H9 (cell line): ENCODE measurements at regions not wholly inside any gene's neighbourhood (a gene's known extent, or its start where the extent isn't known, plus 50 kb on each side); places are given as distances from the start of the nearest gene placed in this dataset.

Experiments
- DNase-seq: peaks from one replicate; pipeline ENCODE4 v3.0.0-alpha.2; 2017
- H2AFZ ChIP-seq: one replicate; pipeline ENCODE4 v1.6.1; 2013; ENCODE audit warnings: mild to moderate bottlenecking, low read length, control low read depth, moderate library complexity
- H2AK5ac ChIP-seq: 2 replicates; pipeline ENCODE4 v1.6.1; 2013; ENCODE audit warnings: low read length, control low read depth, mixed read lengths; ENCODE audit not compliant: insufficient read length
- H2BK120ac ChIP-seq: one replicate; pipeline ENCODE4 v1.6.1; 2013; ENCODE audit warnings: low read depth, mild to moderate bottlenecking, low read length, control low read depth, inconsistent platforms; ENCODE audit not compliant: poor library complexity, severe bottlenecking
- H2BK12ac ChIP-seq: 2 replicates; pipeline ENCODE4 v1.6.1; 2013; ENCODE audit warnings: low read length, control low read depth, mixed read lengths, low read depth; ENCODE audit not compliant: insufficient read length
- H2BK15ac ChIP-seq: 2 replicates; pipeline ENCODE4 v1.6.1; 2013; ENCODE audit warnings: low read depth, low read length, control low read depth
- H2BK20ac ChIP-seq: one replicate; pipeline ENCODE4 v1.6.1; 2013; ENCODE audit warnings: low read depth, mild to moderate bottlenecking, low read length, control low read depth, inconsistent platforms; ENCODE audit not compliant: poor library complexity, severe bottlenecking
- H2BK5ac ChIP-seq: 2 replicates; pipeline ENCODE4 v1.6.1; 2013; ENCODE audit warnings: low read length, control low read depth, mixed read lengths; ENCODE audit not compliant: insufficient read length
- H3K14ac ChIP-seq: 2 replicates; pipeline ENCODE4 v1.6.1; 2013; ENCODE audit warnings: low read length, control low read depth; ENCODE audit not compliant: insufficient read depth
- H3K18ac ChIP-seq: 2 replicates; pipeline ENCODE4 v1.6.1; 2013; ENCODE audit warnings: low read depth, mild to moderate bottlenecking, mixed read lengths, low read length, control low read depth; ENCODE audit not compliant: insufficient read length
- H3K23ac ChIP-seq: 2 replicates; pipeline ENCODE4 v1.6.1; 2013; ENCODE audit warnings: low read length, control low read depth, mixed read lengths, low read depth; ENCODE audit not compliant: insufficient read length
- H3K23me2 ChIP-seq: 2 replicates; pipeline ENCODE4 v1.6.1; 2013; ENCODE audit warnings: low read depth, mild to moderate bottlenecking, mixed read lengths, low read length, control low read depth; ENCODE audit not compliant: insufficient read length, poor library complexity, severe bottlenecking
- H3K27ac ChIP-seq: 2 replicates; pipeline ENCODE4 v1.5.1; 2013; ENCODE audit warnings: low read length, control low read depth, mixed read lengths, low read depth; ENCODE audit not compliant: insufficient read length
- H3K27me3 ChIP-seq: 2 replicates; pipeline ENCODE4 v1.6.1; 2013; ENCODE audit warnings: low read length, control low read depth, inconsistent platforms; ENCODE audit not compliant: insufficient read depth
- H3K4ac ChIP-seq: 2 replicates; pipeline ENCODE4 v1.6.1; 2013; ENCODE audit warnings: low read depth, mild to moderate bottlenecking, control low read depth, inconsistent platforms, low read length, moderate library complexity
- H3K4me1 ChIP-seq: 2 replicates; pipeline ENCODE4 v1.6.1; 2013; ENCODE audit warnings: low read length, control low read depth, inconsistent platforms; ENCODE audit not compliant: insufficient read depth
- H3K4me2 ChIP-seq: 2 replicates; pipeline ENCODE4 v1.6.1; 2013; ENCODE audit warnings: low read length, control low read depth, mixed read lengths; ENCODE audit not compliant: insufficient read length, insufficient read depth
- H3K56ac ChIP-seq: 2 replicates; pipeline ENCODE4 v1.6.1; 2013; ENCODE audit warnings: low read depth, mild to moderate bottlenecking, mixed read lengths, low read length, control low read depth; ENCODE audit not compliant: insufficient read length
- H3K79me1 ChIP-seq: 2 replicates; pipeline ENCODE4 v1.6.1; 2013; ENCODE audit warnings: low read depth, mild to moderate bottlenecking, moderate library complexity, low read length, control low read depth, inconsistent platforms; ENCODE audit not compliant: insufficient read depth, poor library complexity, severe bottlenecking
- H3K79me2 ChIP-seq: 2 replicates; pipeline ENCODE4 v1.6.1; 2013; ENCODE audit warnings: low read length, control low read depth, inconsistent platforms; ENCODE audit not compliant: insufficient read depth
- H3K9ac ChIP-seq: 2 replicates; pipeline ENCODE4 v1.6.1; 2013; ENCODE audit warnings: low read length, control low read depth, mixed read lengths; ENCODE audit not compliant: insufficient read length; ENCODE audit errors: extremely low read depth
- H3K9me3 ChIP-seq: one replicate; pipeline ENCODE4 v1.6.1; 2013; ENCODE audit warnings: low read depth, low read length, inconsistent platforms; ENCODE audit not compliant: control insufficient read depth
- H3T11ph ChIP-seq: one replicate; pipeline ENCODE4 v1.6.1; 2013; ENCODE audit warnings: mild to moderate bottlenecking, low read length, control low read depth, inconsistent platforms
- H4K20me1 ChIP-seq: one replicate; pipeline ENCODE4 v1.6.1; 2013; ENCODE audit not compliant: control insufficient read depth, insufficient read length, insufficient read depth
- H4K5ac ChIP-seq: 2 replicates; pipeline ENCODE4 v1.6.1; 2013; ENCODE audit warnings: low read depth, mild to moderate bottlenecking, mixed read lengths, low read length, control low read depth; ENCODE audit not compliant: insufficient read length
- H4K8ac ChIP-seq: replicated peaks from 2 replicates; pipeline ENCODE4 v1.6.1; 2013; ENCODE audit warnings: low read length, control low read depth, mixed read lengths, low read depth; ENCODE audit not compliant: insufficient read length
- H4K91ac ChIP-seq: 2 replicates; pipeline ENCODE4 v1.6.1; 2013; ENCODE audit warnings: low read depth, mild to moderate bottlenecking, moderate library complexity, mixed read lengths, low read length, control low read depth; ENCODE audit not compliant: insufficient read length
- H3K27ac Mint-ChIP-seq, 3 experiments: 2 replicates in 2 of 3; 3 replicates in 1 of 3; pipeline ENCODE4 v1.8.0; 2020 to 2021; ENCODE audit warnings: mixed read lengths in 3 of 3, mild to moderate bottlenecking in 1 of 3, moderate library complexity in 1 of 3
- H3K27me3 Mint-ChIP-seq: 2 replicates; pipeline ENCODE4 v1.8.0; 2021; ENCODE audit warnings: low read depth, mild to moderate bottlenecking, moderate library complexity, mixed read lengths
- H3K36me3 Mint-ChIP-seq, 3 experiments: 2 replicates in 2 of 3; 3 replicates in 1 of 3; pipeline ENCODE4 v1.8.0; 2020 to 2021; ENCODE audit warnings: low read depth in 3 of 3, mixed read lengths in 3 of 3; ENCODE audit not compliant: insufficient read depth in 1 of 3
- H3K4me1 Mint-ChIP-seq, 2 experiments: 2 replicates each; pipeline ENCODE4 v1.8.0; 2020; ENCODE audit warnings: mixed read lengths in 2 of 2
- H3K4me3 Mint-ChIP-seq, 2 experiments: 2 replicates in 1 of 2; 3 replicates in 1 of 2; pipeline ENCODE4 v1.8.0; 2020 to 2021; ENCODE audit warnings: mild to moderate bottlenecking in 2 of 2, mixed read lengths in 2 of 2, moderate library complexity in 1 of 2
- H3K9me3 Mint-ChIP-seq, 2 experiments: 2 replicates in 1 of 2; 3 replicates in 1 of 2; pipeline ENCODE4 v1.8.0; 2020; ENCODE audit warnings: mild to moderate bottlenecking in 2 of 2, mixed read lengths in 2 of 2, moderate library complexity in 1 of 2
- WGBS: extraction: QIAGEN DNeasy Blood & Tissue Kit; methylation state at CpG from one replicate; pipeline ENCODE4 v1.1.7; 2013; ENCODE audit warnings: missing lambda C conversion rate, low lambda C conversion rate, mixed read lengths; ENCODE audit not compliant: insufficient read length; ENCODE audit errors: extremely low coverage; 5-methylcytosine and 5-hydroxymethylcytosine counted together
- TF ChIP-seq, protein P1 (sequence below): fragments of 200-600 bp; sonication (generic); conservative IDR thresholded peaks from 3 replicates; pipeline ENCODE4 v1.8.0; 2021; ENCODE audit warnings: antibody characterized with exemption, mild to moderate bottlenecking

DNA sequence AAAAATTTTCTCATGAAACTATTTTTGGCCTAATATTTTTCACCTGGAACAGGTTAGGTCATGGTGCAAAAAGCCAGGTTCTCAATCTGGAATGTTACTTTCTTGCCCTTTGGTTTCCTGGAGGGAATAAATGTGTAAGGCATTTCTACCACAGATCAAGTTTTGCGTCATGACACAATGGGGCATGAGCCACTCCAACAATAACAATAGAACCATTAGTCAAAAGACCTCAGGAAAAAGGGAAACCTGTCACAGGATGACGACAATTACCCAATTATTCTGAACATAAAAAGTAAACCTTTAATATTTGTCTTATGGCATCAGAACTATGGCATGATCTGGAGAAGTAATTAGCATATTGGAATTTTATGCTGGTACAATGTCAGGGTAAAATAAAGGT, 88.2 kb upstream of the HNRNPA3 start:
- no peak overlapping the region for H3K27ac Mint-ChIP-seq
- H2BK5ac ChIP-seq: no peak overlapping the region
- no peaks in the 10 kb centered on the region for H3K4me1 ChIP-seq

More for the DNA sequence above, 88.2 kb upstream of the HNRNPA3 start:
- no peak overlapping the region for H2BK12ac ChIP-seq
- H3K4me3 Mint-ChIP-seq: no peak overlapping the region
- no peak overlapping the region for H3K9ac ChIP-seq
- H2AK5ac ChIP-seq: no peak overlapping the region
- H3K9me3 Mint-ChIP-seq: no peaks in the 10 kb centered on the region
- H3K27me3 Mint-ChIP-seq: no peaks in the 10 kb centered on the region; the same call in 1 of the 2 replicates
- no peak overlapping the region for H2BK15ac ChIP-seq
- no peak overlapping the region for H3K4ac ChIP-seq
- DNase-seq: no peak
- H3K36me3 Mint-ChIP-seq: no peaks in the 10 kb centered on the region
- H3T11ph ChIP-seq: no peak overlapping the region
- H3K14ac ChIP-seq: no peak overlapping the region
- H3K23me2 ChIP-seq: no peaks in the 10 kb centered on the region
- H3K79me2 ChIP-seq: no peaks in the 10 kb centered on the region
- H3K56ac ChIP-seq: no peak overlapping the region
- H3K4me2 ChIP-seq: no peak overlapping the region
- H2BK20ac ChIP-seq: no peak overlapping the region
- H3K27ac ChIP-seq: no peak overlapping the region
- H4K5ac ChIP-seq: no peak overlapping the region
- no peak overlapping the region for H3K18ac ChIP-seq
- H4K8ac ChIP-seq: no peak overlapping the region
- H3K79me1 ChIP-seq: no peaks in the 10 kb centered on the region
- no peak overlapping the region for H3K23ac ChIP-seq
- no CpG with 5 or more reads among the region's 2 CpGs for WGBS
- no peaks in the 10 kb centered on the region for H4K20me1 ChIP-seq
- no peak overlapping the region for H4K91ac ChIP-seq
- no peaks in the 10 kb centered on the region for H3K9me3 ChIP-seq
- TF ChIP-seq, protein P1, sequence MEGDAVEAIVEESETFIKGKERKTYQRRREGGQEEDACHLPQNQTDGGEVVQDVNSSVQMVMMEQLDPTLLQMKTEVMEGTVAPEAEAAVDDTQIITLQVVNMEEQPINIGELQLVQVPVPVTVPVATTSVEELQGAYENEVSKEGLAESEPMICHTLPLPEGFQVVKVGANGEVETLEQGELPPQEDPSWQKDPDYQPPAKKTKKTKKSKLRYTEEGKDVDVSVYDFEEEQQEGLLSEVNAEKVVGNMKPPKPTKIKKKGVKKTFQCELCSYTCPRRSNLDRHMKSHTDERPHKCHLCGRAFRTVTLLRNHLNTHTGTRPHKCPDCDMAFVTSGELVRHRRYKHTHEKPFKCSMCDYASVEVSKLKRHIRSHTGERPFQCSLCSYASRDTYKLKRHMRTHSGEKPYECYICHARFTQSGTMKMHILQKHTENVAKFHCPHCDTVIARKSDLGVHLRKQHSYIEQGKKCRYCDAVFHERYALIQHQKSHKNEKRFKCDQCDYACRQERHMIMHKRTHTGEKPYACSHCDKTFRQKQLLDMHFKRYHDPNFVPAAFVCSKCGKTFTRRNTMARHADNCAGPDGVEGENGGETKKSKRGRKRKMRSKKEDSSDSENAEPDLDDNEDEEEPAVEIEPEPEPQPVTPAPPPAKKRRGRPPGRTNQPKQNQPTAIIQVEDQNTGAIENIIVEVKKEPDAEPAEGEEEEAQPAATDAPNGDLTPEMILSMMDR: no peak
- H3K27me3 ChIP-seq: no peaks in the 10 kb centered on the region
- H2BK120ac ChIP-seq: no peak overlapping the region
- no peak overlapping the region for H2AFZ ChIP-seq
- peaks cover 0 to 3% of the 10 kb centered on the region in 2 experiments; a peak in 1 of 4 replicates for H3K4me1 Mint-ChIP-seq
